Neutrophil (primary cell): ENCODE measurements at regions not wholly inside any gene's neighbourhood (a gene's known extent, or its start where the extent isn't known, plus 50 kb on each side); places are given as distances from the start of the nearest gene placed in this dataset.

Experiments
- H3K27ac ChIP-seq: fragments of 200-600 bp; sonication (generic); 2 replicates; pipeline ENCODE4 v1.5.1; 2016; ENCODE audit warnings: mild to moderate bottlenecking, moderate library complexity
- H3K27me3 ChIP-seq: fragments of 200-600 bp; sonication (generic); 2 replicates; pipeline ENCODE4 v1.6.0; 2016; ENCODE audit warnings: mild to moderate bottlenecking
- H3K36me3 ChIP-seq: fragments of 200-600 bp; sonication (generic); 2 replicates; pipeline ENCODE4 v1.5.1; 2017
- H3K4me1 ChIP-seq, 2 experiments: fragments of 200-600 bp in 1 of 2; sonication (generic) in 1 of 2; 1 replicate in 1 of 2; 2 replicates in 1 of 2; pipeline versions ENCODE4 v1.5.1 to v1.6.1; 2013 to 2016; ENCODE audit warnings: low read depth in 1 of 2, low read length in 1 of 2, mild to moderate bottlenecking in 1 of 2, moderate library complexity in 1 of 2; ENCODE audit not compliant: control insufficient read depth in 1 of 2, insufficient read depth in 1 of 2
- H3K4me3 ChIP-seq, 2 experiments: fragments of 200-600 bp in 1 of 2; sonication (generic) in 1 of 2; 1 replicate in 1 of 2; 2 replicates in 1 of 2; pipeline ENCODE4 v1.5.1; 2013 to 2016; ENCODE audit warnings: low read depth in 1 of 2, low read length in 1 of 2, mild to moderate bottlenecking in 1 of 2, moderate library complexity in 1 of 2
- H3K9me3 ChIP-seq: fragments of 200-600 bp; sonication (generic); 2 replicates; pipeline ENCODE4 v1.5.1; 2016
- CTCF ChIP-seq: fragments of 200-600 bp; sonication (generic); IDR thresholded peaks from 2 replicates; pipeline ENCODE4 v1.5.1; 2016; ENCODE audit warnings: antibody characterized with exemption

DNA sequence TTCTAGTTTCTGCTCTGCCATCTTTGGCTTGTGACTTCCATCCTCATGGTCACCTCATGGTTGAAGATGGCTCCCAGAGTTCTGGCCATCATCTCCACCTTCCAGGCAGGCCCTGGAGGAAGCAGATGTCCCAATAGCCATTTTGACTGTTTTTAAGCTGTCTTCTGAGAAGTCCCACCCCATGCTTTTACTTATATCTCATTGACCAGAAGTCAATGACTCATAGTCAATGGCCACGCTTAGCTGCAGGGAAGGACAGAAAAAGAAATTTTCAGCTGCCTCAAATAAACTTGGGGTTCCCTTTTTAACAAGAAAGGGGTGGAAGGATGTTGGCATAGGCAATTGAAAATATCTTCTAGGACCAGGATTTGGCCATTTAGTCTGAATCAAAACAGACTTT lies 168.1 kb downstream of the AACS start:
- no peak for TF ChIP-seq CTCF
- Histone ChIP-seq H3K36me3 (no peaks in the 10 kb centered on the region), H3K27ac (no peak overlapping the region), H3K4me3 (no peak overlapping the region), H3K4me1 (no peaks in the 10 kb centered on the region), H3K9me3 (no peaks in the 10 kb centered on the region), H3K27me3 (no peaks in the 10 kb centered on the region)

DNA sequence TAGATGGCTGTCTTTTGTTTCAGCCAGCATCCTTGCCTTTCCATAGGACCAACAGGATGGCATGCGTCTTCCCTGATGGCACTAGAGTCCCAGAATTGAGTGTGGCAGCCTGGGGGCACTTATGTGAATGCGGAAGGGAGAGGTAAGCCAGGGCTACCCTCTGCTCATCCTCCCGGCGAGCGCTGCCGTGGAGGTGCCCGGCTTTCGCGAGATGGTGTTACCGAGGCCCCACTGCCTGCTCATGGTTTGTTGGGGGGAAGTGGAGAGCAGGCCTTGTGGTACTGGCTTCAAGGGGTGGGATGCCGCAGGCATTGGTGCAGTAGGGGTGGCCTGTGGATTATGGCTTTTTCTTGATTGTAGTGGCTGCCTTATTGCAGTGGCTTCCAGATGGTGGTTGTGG lies 174.3 kb downstream of the AACS start:
- no peak for TF ChIP-seq CTCF
- H3K4me1 ChIP-seq, result no peaks in the 10 kb centered on the region
- H3K27me3 ChIP-seq, result peaks cover 5% of the 10 kb centered on the region
- H3K36me3 ChIP-seq, result no peaks in the 10 kb centered on the region
- H3K4me3 ChIP-seq, result no peak overlapping the region
- H3K9me3 ChIP-seq, result no peaks in the 10 kb centered on the region
- H3K27ac ChIP-seq, result no peak overlapping the region

DNA sequence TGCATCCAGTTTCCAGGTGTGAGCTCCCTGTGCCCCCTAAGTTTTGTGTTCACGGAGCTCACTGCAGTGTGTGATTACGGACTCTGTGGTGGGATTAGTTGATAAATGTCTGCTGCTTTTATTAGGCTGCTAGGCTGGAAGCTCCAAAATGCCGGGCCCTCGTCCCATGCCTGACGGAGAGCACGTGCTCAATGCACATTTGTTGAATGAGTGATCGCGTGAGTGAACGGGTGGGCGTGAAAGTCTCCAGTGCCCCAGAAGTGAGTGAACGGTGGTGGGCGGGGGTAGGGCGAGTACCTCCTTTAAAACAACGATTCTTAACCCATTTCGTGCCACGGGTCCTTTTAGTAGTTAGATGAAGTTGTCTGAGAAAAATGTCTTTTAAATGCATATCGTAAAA lies 175.5 kb downstream of the AACS start:
- Histone ChIP-seq H3K27me3 (peaks cover 14% of the 10 kb centered on the region), H3K4me3 (no peak overlapping the region), H3K9me3 (no peaks in the 10 kb centered on the region), H3K36me3 (no peaks in the 10 kb centered on the region), H3K4me1 (no peaks in the 10 kb centered on the region), H3K27ac (no peak overlapping the region)
- no peak for TF ChIP-seq CTCF

- Histone ChIP-seq H3K4me3 (no peak overlapping the region), H3K27me3 (peaks cover 21% of the 10 kb centered on the region), H3K36me3 (no peaks in the 10 kb centered on the region), H3K27ac (no peak overlapping the region), H3K9me3 (no peaks in the 10 kb centered on the region), H3K4me1 (no peaks in the 10 kb centered on the region)
- TF ChIP-seq CTCF, result no peak
Measured at GRCh38 chr12:125243811-125244210, 178.6 kb downstream of the AACS start.

DNA sequence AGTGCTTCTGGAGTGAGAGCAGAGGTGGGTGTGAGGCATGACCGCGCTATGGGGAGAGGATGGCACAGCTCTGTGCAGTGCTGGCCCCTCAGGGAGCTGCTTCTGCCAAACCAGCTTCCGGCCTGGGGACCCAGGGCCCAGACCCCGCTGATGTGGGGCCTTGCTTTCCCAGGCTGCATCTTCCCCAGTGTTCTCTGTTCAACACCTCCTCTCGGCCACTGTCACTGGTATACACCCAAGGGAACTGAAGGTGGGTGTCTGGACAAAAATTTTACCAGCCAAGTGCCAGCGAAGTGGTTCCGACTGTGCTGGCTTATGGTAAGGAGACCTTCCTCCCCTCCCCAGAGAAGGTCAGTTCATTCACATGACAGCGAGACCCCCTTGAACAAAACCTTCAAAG lies 179.1 kb downstream of the AACS start:
- no peak for TF ChIP-seq CTCF
- no peaks in the 10 kb centered on the region for H3K36me3 ChIP-seq
- no peak overlapping the region for H3K27ac ChIP-seq

More for the DNA sequence above, 179.1 kb downstream of the AACS start:
- Histone ChIP-seq H3K27me3 (peaks cover 21% of the 10 kb centered on the region), H3K4me3 (no peak overlapping the region), H3K4me1 (no peaks in the 10 kb centered on the region), H3K9me3 (no peaks in the 10 kb centered on the region)
